NOMO-1 treated with dmso at 0.1 percent for 144 hours (cell line): ENCODE measurements at regions not wholly inside any gene's neighbourhood (a gene's known extent, or its start where the extent isn't known, plus 50 kb on each side); places are given as distances from the start of the nearest gene placed in this dataset.
"Not testable (repeated sequence)": the region's sequence is repeated elsewhere in the genome, so short reads cannot be mapped to it uniquely, and the experiment has no call there.

ENCODE experiments used
- DNase-seq: peaks from one replicate; lab custom pipeline; 2025; ENCODE audit not compliant: unreplicated experiment; lab: John Stamatoyannopoulos, UW

DNA sequence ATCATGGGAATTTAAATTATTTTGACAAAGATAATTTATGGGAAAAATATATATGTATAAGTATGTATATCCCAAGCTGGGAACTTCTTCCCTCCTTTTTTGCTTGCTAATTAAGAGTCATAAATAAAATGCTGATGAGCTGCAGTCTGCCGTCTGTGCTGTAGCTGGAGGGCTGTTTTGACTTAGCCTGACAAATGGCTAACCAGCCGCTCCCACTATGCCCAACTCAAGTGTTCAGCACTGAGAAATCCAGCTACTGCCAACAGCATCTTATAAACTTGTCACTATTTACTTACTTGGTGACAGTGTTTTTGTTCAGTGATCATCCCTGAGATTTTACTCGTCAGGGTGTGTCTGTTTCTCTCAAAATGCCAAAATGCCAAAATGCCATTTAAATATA, 171.2 kb upstream of the PGRMC2 start:
- DNase-seq: no peak

DNA sequence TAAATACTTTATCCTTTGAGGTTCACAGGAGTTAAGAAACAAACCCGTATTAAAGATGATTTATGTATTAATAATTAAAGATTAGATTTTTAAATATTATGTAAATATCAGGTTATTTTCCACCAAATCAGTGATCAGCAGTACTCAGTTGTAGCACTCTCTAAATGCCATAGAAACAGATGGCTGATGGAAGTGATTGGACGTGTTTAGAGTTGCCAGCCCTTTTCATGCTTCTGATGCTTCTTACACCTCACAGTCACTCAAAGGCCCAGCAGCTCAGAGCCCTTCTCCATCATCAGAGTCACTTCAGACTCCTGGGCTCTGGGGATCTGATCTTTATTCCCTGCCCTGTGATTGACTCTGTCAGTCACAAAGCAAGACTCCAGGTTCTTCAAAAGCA, 170.1 kb upstream of the PGRMC2 start:
- DNase-seq: no peak

DNA sequence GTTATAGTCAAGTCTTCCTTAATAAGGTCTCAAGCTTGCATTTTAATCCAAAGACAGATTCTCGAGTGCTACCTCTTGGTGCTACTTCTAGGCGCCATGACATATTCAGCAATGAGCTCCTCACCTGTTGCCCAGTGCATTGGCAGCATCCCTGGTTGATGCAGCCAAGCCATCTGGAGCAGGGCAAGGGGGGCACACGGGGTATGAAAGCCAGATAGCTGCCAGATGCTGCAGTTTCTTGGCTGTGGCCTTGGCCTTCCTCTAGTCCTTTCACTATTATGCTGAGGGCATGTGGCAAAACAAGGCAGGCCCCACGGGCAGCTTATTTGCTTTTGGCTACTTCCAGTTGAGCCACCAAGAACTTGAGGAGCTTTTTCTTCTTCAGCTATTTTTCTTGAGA, 168.6 kb upstream of the PGRMC2 start:
- DNase-seq: no peak

DNA sequence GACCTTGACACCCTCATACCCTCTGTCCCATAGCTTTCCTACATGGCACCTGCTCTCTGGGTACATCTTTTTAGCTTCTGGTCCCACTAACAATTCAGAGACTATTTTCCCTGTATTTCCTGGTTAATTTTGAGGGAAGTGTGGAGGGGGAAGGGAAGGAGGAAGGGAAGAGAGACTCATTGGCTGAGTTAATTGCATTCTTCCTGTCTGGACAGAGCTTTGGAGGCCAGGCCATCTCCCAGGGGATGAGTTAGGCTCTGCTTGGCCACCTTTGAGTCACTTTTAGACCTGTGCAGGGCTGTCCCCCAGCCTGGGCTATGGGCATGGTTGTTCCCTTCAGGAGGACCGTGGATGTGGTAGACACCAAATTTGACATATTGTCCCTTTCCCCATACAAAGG, 167.9 kb upstream of the PGRMC2 start:
- no peak for DNase-seq

DNA sequence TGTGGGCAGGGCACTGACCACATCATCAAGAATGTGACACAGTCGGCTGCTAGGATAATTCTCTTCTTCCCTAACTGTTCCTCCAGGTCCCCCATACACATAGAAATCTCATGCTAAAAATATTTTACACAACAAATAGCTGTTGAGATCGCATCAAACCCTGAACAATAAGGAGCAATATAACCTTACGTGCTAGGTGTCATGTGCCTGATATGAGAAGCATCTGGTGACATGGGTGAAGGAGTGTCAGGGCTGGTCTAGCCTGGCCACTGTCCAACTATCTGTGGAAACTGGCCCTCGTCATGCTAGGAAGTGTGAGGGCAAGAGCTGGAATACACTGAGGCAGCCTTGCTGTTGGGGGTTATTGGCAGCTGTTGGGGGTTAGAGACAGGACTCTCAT, 167.3 kb upstream of the PGRMC2 start:
- DNase-seq: no peak

DNA sequence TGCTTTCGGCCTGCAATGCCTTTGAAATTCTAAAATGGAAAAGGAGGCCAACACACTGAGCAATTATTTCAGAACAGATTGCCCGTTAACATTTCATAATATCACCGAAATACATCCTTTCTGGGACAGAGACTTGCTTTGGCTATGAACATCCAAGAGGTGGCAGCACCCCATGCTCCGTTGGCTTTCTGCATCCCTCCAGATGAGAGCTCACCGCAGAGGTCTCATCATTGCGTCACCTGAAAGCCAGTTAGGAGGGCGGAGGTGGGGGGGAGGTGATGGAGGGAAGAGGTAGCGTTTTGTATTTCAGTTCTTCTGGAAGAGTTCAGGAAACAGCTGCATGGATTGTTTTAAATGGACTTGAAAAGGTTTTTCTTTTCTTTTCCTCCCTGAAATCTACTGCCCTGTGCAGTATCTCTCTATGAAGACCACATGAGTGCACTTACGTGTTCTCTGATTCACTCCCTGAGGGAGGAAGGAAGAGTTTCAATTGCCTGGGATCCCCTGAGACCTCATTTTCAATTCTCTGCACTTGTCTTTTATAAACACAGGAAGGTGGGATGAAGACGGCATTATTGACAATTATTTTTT, 166.8 kb upstream of the PGRMC2 start:
- peak; percentile 88 for DNase-seq

DNA sequence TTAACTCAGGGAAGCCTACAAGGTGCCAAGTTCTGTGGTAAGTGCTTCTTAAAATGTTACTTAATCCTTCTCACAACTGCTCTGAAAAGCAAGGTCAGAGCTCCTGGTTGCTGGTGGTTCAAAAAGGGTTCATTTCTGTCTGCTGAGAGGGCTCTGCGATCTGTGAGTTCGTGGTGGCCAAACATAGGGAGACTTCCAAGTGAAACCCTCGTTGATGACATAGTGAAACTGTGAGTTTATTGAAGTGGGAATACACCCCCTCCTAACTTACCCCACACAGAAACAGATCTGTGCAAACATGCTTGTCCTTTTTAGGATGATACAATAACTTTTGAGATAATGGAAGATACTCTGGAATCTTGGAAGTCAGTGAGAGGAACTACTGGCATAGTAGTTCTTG, 164.8 kb upstream of the PGRMC2 start:
- no peak for DNase-seq

DNA sequence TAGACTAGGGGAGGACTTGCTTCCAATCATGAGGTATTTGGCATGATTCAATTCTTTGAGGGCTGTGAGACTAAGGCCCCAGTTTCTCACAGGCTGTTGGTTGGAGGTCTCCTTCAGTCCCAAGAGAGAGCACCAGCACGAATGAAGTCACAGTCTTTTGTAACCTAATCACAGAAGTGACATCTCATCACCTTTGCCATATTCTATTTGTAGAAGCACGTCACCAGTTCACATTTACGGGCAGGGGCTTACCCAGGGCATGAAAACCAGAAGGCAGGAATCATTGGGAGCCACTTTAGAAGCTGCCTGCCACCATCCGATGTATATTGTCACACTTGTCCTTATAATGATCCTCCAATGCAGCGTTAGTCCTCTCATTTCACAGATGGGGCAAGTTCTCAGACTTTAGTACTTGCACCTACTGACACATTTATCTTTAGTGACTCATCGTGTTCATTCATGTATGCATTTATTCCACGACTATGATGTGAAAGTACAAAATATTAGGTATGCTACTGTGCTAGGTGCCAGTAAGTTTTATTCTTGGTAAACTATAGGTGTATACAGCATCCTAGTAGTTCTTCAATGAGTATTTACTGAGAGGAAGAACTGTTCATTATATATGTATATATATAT, 163.8 kb upstream of the PGRMC2 start:
- DNase-seq: no peak

DNA sequence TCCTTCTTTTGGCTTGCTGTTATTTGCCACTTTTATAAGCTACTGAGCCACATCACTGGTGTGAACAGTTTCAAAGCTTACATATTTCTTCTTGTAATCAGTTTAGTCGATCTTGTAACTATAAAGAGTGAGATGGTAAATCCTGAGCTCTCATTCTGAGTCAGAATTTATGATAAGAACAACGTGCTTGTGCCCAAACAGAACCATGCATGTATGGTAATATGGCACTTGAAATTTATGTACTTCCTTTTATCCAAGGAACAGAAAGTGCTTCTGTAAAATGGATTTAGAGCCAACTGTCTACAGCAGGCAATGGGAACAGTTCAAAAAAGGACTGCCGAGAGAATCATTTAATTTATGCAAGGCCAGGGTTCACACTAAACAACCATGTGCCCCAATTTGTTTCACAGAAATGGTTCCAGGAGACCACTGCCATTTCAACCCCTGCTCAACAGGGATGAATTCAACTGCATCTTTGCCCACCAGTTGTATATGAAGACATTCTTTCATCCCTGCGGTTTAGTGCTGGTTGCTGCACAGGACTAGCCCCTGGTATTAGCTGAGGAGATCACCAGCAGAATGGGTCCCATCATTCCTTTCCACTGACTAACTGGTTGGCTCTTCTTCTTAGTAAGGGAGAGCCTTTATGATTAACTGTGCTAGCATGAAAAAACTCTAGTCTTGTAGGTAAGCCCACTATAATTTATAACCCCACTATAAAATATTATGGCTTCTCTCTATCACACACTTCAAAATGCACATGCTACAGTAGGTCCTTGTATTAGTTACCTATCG, 162.9 kb upstream of the PGRMC2 start:
- DNase-seq: no peak

DNA sequence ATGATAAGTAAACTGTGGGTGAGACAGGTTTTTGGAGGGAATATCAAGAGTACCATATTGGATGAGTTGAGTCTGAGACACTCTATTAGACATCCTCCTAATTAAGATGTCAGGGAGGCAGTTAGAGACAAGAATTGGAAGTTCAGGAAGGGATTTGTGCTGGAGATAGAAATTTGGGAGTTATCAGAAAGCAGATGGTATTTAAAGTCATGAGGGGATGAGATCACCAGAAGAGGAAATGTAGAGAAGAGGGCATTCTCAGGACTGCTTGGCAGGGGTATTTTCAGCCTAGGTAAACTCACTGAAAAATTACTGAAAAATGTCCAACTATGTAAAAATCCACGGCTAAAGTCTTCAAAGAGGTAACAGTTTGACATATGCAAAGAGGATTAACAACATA, 161.6 kb upstream of the PGRMC2 start:
- DNase-seq: no peak

DNA sequence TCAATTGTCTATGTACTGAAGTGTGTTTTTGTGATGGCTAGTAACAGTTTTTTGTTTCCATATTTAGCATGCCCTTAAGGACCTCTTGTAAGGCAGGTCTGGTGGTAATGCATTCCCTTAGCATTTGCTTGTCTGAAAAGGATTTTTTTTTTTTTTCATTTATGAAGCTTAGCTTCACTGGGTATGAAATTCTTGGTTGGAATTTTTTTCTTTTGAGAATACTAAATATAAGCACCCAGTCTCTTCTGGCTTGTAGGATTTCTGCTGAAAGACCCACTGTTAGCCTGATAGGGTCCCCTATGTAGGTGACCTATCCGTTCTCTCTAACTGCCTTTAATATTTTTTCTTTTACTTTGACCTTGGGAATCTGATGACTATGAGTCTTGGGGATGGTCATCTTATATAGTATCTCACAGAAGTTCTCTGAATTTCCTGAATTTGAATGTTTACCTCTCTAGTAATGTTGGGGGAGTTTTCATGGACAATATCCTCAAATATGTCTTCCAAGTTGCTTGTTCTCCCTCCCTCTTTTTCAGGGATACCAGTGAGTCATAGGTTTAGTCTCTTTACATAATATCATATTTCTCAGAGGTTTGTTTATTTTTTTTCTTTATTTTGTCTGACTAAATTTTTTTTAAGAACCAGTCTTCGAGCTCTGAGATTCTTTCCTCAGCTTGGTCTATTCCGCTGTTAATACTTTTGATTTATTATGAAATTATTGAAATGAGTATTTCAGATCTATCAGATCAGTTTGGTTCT, 157.1 kb upstream of the PGRMC2 start:
- DNase-seq: no peak

DNA sequence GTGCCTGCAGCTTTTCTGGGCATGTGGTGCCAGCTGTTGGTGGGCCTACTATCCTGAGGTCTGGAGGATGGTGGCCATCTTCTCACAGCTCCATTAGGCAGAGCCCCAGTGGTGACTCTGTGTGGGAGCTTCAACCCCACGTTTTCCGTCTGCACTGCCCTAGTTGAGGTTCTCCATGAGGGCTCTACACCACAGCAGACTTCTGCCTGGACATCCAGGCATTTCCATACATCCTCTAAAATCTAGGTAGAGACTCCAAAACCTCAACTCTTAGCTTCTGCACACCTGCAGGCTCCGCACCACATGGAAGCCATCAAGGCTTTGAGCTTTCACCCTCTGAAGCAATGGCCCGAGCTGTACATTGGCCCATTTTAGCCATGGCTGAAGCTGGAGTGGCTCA, 153.3 kb upstream of the PGRMC2 start:
- no peak for DNase-seq

DNA sequence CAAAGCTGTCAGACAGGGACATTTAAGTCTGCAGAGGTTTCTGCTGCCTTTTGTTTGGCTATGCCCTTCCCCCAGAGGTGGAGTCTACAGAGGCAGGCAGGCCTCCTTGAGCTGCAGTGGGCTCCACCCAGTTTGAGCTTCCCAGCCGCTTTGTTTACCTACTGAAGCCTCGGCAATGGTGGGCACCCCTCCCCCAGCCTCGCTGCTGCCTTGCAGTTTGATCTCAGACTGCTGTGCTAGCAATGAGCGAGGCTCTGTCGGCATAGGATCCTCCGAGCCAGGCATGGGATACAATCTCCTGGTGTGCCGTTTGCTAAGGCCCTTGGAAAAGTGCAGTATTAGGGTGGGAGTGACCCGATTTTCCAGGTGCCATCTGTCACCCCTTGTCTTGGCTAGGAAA, 149.4 kb upstream of the PGRMC2 start:
- DNase-seq: not testable (repeated sequence)

DNA sequence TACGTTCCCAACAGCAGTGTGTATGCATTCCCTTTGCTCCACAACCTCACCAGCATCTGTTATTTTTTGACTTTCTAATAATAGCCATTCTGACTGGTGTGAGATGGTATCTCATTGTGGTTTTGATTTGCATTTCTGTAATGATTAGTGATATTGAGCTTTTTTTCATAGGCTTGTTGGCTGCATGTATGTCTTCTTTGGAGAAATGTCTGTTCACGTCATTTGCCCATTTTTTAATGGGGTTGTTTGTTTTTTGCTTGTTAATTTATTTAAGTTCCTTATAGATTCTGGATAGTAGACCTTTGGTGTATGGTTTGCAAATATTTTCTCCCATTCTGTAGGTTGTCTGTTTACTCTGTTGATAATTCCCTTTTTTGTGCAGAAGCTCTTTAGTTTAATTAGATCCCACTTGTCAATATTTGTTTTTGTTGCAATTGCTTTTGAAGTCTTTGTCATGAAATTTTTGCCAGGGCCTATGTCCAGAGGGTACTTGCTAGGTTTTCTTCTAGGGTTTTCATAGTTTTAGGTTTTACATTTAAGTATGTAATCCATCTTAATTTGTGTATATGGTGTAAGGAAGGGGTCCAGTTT, 141.5 kb upstream of the PGRMC2 start:
- not testable (repeated sequence) for DNase-seq

DNA sequence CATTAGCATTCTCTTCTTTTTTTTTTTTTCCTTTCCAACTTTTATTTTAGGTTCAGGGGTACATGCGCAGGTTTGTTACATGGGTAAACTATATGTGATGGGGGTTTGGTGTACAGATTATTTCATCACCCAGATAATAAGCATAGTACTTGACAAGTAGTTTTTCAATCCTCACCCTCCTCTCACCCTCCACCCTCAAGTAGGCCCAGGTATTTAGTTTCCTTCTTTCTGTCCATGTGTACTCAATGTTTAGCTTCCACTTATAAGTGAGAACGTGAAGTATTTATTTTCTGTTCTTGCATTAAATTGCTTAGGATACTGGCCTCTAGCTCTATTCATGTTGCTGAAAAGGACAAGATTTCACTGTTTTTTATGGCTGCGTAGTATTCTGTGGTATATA, 140.8 kb upstream of the PGRMC2 start:
- DNase-seq: no peak

DNA sequence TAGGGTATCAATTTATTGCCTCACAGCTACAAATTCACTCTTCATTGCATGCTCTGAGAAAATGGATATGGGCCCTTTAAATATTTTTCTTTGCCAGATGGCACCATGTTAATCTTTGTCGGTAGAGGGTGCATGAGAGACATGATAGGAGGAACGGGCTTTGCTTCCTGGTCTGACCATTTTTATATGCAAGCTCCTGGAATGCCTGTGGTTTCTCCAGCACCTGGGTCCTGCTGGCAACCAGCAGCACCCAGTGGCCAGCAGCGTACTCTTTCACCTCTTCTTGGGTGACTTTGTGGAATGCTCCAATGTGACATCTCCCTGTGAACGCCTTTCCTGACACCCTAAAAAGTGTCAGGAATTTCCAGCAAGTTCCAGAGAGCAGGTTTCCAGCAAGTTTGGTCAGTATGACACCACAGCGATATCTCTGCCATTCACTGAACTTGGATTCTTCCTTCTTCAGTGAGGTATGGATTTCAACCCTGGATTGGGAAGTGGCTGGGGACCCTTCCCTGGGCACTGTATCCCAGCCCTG, 140.3 kb upstream of the PGRMC2 start:
- peak; percentile 39 for DNase-seq

DNA sequence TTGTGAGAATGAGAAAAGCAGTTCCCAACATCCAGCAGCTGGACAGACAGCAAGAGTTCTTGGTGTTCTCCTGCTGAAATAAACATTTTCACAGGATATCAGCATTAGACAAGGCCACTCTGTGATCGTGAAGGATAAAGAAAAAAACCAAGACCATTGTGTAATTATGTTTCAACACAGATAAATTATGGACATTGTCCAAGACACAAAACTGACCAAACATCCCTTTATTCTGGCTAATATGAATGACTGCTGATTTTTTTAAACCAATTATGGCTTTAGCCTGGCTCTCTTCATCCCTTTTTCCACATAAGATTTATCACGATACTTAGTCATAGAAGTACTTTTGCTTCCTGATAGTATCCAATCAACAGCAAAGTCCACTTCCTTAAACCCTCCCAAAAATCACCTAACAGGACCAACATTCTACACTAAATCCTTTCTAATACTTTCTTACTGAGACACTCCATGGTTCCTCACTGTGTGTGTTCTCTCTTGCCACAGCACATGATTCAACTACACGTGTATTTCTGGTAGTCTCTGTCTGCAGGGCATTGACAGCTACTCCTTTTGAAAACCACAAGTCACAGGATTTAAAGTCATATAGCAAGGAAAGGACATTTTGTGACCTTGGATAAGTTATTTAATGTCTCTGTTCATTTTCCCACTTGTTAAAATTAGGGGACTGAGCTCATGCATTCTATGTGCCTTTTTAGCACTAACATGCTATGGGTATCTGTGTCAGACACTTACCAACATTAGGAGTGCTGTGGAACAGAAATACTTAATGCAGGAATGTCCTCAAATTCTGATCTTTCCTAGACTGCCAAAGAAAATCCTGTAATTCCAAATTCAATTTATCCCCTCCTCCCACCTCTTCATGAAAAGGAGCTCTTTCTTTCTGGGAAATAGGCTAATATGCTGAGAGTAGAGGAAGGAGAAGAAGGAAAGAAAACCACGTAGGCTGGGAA, 137.2 kb upstream of the PGRMC2 start:
- DNase-seq: no peak

DNA sequence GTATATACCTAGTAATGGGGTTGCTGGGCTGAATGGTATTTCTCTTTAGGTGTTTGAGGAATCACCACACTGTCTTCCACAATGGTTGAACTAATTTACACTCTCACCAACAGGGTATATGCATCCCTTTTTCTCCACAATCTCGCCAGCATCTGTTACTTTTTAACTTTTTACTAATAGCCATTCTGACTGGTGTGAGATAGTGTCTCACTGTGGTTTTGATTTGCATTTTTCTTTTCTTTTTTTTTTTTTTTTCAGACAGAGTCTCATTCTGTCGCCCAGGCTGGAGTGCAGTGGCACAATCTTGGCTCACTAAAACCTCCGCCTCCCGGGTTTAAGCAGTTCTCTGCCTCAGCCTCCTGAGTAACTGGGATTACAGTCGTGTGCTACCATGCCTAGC, 134.7 kb upstream of the PGRMC2 start:
- not testable (repeated sequence) for DNase-seq

DNA sequence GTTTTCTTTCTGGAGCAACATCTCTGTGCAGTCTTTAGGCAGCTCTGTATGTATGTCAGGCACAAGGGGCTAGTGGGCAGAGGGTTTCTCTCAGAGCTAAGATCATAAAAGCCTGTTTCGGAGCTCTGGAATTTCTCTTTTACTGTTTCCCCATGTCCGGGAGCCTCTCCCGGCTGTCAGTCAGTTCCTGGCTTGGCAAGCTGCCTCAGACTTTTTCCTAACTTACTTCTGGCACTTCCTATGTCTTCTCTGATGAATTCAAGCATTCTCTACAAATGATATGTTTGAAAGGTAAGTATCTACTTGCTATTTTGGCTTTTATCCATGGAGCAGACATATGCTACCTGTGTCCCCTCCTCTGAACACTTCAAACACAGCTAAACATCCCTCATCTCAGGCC, 129.3 kb upstream of the PGRMC2 start:
- no peak for DNase-seq

DNA sequence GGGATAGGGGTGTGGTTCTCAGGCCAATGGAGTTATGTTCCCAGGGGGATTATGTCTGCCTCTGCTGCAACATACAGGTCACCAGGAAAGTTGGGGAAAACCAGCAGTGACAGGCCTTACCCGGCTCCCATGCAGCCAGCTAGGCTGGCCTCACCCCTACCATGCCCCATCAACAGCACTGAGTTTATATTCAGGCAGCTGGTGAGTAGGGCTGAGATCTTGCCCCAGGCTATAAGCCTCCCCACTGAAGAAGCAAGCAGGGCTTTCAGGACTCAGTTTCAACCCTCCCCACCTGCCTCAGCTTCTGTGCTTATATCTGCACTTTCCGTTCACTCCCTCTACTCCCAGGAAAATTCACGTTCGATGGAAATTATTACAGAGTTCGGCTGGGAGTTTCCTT, 122.4 kb upstream of the PGRMC2 start:
- DNase-seq: no peak
